Nephron (organoid): ENCODE measurements at regions not wholly inside any gene's neighbourhood (a gene's known extent, or its start where the extent isn't known, plus 50 kb on each side); places are given as distances from the start of the nearest gene placed in this dataset.

ENCODE experiments used
- H3K27ac Mint-ChIP-seq, 3 experiments: 2 replicates each; pipeline ENCODE4 v1.8.0; 2020; ENCODE audit warnings: mixed read lengths in 3 of 3, mild to moderate bottlenecking in 2 of 3, moderate library complexity in 1 of 3
- H3K27me3 Mint-ChIP-seq: 2 replicates; pipeline ENCODE4 v1.8.0; 2021; ENCODE audit warnings: low read depth, mild to moderate bottlenecking, moderate library complexity, mixed read lengths
- H3K36me3 Mint-ChIP-seq: 2 replicates; pipeline ENCODE4 v1.8.0; 2020; ENCODE audit warnings: low read depth, mixed read lengths
- H3K4me1 Mint-ChIP-seq: 2 replicates; pipeline ENCODE4 v1.8.0; 2020; ENCODE audit warnings: mixed read lengths
- H3K4me3 Mint-ChIP-seq, 3 experiments: 2 replicates each; pipeline ENCODE4 v1.8.0; 2020; ENCODE audit warnings: mild to moderate bottlenecking in 3 of 3, mixed read lengths in 3 of 3, moderate library complexity in 2 of 3
- H3K9me3 Mint-ChIP-seq: 2 replicates; pipeline ENCODE4 v1.8.0; 2020; ENCODE audit warnings: mixed read lengths
- CTCF ChIP-seq, 3 experiments: fragments of 200-600 bp; sonication (generic); IDR thresholded peaks; one replicate each; pipeline ENCODE4 v1.5.0; 2021; ENCODE audit warnings: antibody characterized with exemption in 3 of 3; ENCODE audit not compliant: unreplicated experiment in 3 of 3

- Mint-ChIP-seq H3K4me1 (peaks cover 16% of the 10 kb centered on the region), H3K27ac (no peak overlapping the region), H3K4me3 (no peak overlapping the region), H3K9me3 (peaks cover 6% of the 10 kb centered on the region), H3K27me3 (peaks cover 21% of the 10 kb centered on the region), H3K36me3 (no peaks in the 10 kb centered on the region)
- TF ChIP-seq CTCF (IDR thresholded peaks at IDR 0.05; ENCODE audit: unreplicated experiment in 3 of 3) = no peak
Observed at GRCh38 chr7:68014031-68014736, 1017.6 kb downstream of the TYW1 start.

- Mint-ChIP-seq H3K4me3 (no peak overlapping the region), H3K4me1 (peaks cover 11% of the 10 kb centered on the region), H3K36me3 (no peaks in the 10 kb centered on the region), H3K27ac (no peak overlapping the region), H3K27me3 (peaks cover 21% of the 10 kb centered on the region), H3K9me3 (peaks cover 6% of the 10 kb centered on the region)
- TF ChIP-seq CTCF (IDR thresholded peaks at IDR 0.05; ENCODE audit: unreplicated experiment in 3 of 3) = no peak
Observed at GRCh38 chr7:68015122-68015977, 1018.7 kb downstream of the TYW1 start.

- H3K4me1 Mint-ChIP-seq = peaks cover 11% of the 10 kb centered on the region
- no peak for TF ChIP-seq CTCF (IDR thresholded peaks at IDR 0.05; ENCODE audit: unreplicated experiment in 3 of 3)
- no peak overlapping the region for H3K27ac Mint-ChIP-seq
- H3K4me3 Mint-ChIP-seq = no peak overlapping the region
- no peaks in the 10 kb centered on the region for H3K36me3 Mint-ChIP-seq
- H3K9me3 Mint-ChIP-seq = peaks cover 6% of the 10 kb centered on the region
- H3K27me3 Mint-ChIP-seq = peaks cover 21% of the 10 kb centered on the region
Observed at GRCh38 chr7:68015978-68016532, 1019.4 kb downstream of the TYW1 start.

GRCh38 chr7:68020102-68020501, 1023.5 kb downstream of the TYW1 start:
- Mint-ChIP-seq H3K27me3 (peaks cover 21% of the 10 kb centered on the region), H3K9me3 (peaks cover 3% of the 10 kb centered on the region), H3K4me1 (peaks cover 5% of the 10 kb centered on the region), H3K4me3 (no peak overlapping the region), H3K27ac (no peak overlapping the region), H3K36me3 (no peaks in the 10 kb centered on the region)
- TF ChIP-seq CTCF (IDR thresholded peaks at IDR 0.05; ENCODE audit: unreplicated experiment in 3 of 3) = no peak

GRCh38 chr7:68025369-68025768, 1028.7 kb downstream of the TYW1 start:
- Mint-ChIP-seq H3K27me3 (peaks cover 20% of the 10 kb centered on the region), H3K9me3 (peaks cover 10% of the 10 kb centered on the region), H3K4me1 (peaks cover 6% of the 10 kb centered on the region), H3K4me3 (no peak overlapping the region), H3K27ac (no peak overlapping the region), H3K36me3 (no peaks in the 10 kb centered on the region)
- no peak for TF ChIP-seq CTCF (IDR thresholded peaks at IDR 0.05; ENCODE audit: unreplicated experiment in 3 of 3)
